ENCODE measurements at regions not wholly inside any gene's neighbourhood (a gene's known extent, or its start where the extent isn't known, plus 50 kb on each side); places are given as distances from the start of the nearest gene placed in this dataset.

DNA sequence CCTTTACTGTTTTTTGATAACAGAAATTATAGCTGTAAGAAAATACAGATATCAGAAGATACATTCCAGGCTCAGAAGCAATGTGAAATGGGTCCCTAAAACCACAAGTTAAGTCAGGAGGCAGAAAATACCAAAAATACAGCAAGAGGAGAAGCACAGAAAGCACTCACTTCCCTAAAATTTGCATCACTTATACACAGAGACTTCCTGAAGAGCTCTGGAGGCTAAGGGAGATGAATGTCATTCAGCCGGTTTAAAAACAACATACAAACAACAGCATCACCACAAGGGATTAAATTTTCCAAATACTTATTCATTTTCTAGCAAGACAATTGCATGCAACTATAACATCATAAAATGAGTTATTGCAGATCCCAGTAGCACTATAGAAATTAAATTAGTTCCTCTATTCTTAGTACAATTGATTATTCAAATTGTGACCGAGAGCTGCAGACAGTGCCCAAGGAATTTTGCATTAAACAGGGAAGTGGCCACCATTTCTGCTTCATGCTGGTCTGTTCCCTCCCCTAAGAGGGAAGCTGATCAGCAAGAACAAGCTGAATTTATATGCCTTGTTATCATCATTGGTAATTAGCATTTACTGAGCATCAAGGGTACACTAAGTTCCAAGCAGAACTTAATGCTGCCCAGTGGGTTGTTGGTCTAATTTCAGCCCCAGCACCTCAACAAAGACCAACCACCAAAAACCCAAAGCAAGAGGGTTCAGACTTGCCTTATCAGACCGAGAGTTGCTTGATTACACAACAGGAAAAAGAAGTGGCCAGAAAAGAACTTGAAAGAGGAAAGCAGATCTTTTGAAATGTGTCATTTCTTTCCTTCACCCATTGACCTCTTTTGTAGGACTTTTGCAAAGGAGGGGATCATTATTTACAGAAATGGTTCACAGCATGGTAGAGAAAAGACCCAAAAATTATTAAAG is 140.7 kb downstream of the KCTD12 start:
- no peak for ATAC-seq
- DNase-seq = no peak

DNA sequence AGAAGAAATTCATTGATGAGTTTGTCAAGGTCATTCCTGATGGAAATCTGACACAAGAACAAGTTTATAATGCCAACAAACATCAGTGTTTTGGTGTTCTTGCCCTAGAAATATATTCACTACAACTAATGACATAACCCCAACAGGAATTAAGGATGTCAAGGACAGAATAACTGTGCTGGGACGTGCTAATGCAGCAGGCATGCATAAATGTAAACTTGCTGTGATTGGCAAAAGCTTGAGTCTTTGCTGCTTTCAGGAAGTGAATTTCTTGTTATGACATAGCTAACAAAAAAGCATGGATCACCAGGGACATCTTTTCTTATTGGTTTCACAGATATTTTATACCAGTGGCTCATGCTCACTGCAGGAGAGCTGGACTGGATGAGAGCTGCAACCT is 144.6 kb downstream of the KCTD12 start:
- ATAC-seq (no peak), DNase-seq (no peak)

DNA sequence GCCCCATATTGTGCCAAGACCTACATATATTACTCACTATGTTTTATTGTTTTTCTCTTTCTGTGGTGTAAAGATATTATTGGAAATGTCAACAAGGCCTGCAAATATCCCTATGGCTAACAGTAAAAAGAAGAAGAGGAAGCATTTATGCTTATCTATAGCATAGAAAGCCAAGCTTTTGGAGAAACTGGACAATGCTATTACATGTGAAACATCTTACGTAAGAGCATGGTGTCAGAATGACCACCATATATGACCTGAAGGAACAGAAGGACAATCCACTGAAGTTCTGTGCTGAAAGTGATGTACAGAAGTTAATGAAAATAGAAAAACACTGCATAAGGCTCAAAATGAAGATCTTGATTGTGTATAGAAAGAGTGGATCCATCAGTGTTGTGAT is 145.2 kb downstream of the KCTD12 start:
- ATAC-seq (no peak), DNase-seq (no peak)

DNA sequence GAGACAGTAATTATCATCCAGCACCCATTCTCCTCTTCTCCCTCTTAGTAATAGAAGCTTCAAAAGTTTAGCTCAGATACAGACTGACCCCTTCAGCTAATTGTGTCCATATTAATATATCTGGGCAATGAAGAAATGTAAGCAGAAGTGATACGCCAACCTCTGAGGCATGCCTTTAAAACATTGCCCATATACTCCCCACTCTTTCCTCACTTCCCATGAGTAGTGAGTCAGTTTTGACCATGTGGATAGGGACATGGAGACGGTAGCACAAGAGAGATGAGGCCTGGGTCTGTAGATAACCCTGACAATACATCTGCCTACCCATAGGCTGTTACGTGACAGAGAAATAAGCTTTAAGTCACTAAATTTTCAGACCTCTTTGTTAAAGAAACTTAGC is 147.6 kb downstream of the KCTD12 start:
- DNase-seq = no peak
- ATAC-seq = no peak

DNA sequence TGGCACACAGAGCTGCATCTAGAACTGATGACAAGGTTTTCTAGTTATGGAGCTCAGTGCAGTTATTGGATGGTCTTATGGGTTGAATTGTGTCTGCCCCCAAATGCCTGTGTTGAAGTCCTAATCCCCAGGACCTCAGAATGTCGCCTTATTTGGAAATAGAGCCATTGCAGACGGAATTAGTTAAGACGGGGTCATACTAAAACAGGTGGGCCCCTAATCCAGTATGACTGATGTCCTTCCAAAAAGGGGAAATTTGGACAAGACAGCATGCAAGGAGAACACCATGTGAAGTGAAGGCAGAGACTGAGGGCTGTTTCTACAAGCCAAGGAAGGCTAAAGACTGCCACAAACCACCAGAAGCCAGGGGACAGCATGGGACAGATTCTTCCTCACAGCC is 148.7 kb downstream of the KCTD12 start:
- DNase-seq (no peak), ATAC-seq (no peak)

DNA sequence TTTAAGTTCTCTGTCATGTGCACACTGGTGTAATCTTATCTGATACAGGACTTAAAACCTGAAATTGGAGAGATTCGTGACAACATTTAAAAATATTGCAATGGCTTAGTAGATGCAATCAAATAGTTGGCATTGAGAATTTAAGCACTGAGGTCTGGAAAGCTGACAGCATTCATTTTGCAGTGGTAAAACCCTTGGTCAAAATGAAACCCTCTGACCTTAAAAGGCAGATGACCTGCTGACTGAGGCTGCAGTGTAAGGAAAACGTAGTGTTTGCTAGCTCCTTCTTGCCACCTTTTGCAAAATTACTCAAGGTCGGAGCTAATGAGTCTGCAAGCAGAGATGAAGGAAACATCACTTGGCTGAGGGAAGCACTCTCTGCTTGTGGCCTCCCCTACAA is 150.6 kb downstream of the KCTD12 start:
- ATAC-seq (no peak), DNase-seq (no peak)

DNA sequence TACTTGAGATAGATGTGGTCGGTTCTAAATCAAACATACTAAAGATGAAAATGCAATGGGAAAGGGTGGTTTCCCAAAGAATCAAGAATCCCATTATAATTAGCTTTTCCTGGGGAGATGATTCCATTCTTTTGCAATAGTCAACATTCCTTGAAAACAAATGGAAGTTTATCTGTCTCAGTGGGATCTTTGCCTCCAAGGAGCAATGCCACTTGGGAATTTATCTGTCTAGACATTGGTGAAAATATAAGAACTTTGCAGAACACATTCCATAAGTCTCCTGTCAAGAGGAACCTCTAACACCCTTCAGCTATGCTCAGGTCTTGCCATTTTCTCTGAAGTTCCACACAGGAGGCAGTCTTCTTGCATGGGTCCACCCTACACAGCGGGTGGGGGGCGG is 152.5 kb downstream of the KCTD12 start:
- DNase-seq (no peak), ATAC-seq (no peak)

DNA sequence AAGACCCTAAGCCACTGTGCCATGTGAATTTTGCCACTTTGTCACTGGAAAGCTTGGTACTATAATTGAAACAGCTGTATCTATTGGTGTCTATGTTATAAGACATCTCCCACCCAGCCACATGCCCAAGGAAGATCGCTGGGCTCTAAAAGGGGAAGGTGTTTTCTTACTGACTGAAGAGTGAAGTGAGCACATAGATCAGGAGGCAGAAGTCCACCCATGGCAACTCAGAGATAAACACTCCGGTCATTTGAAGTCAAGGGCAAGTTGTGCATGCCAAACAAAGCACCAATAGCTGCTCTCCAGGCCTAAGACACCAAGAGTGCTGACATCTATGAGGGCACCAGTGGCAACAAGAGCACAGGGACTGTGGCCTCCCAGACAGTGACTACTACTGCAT is 153.8 kb downstream of the KCTD12 start:
- DNase-seq = no peak
- ATAC-seq = no peak

DNA sequence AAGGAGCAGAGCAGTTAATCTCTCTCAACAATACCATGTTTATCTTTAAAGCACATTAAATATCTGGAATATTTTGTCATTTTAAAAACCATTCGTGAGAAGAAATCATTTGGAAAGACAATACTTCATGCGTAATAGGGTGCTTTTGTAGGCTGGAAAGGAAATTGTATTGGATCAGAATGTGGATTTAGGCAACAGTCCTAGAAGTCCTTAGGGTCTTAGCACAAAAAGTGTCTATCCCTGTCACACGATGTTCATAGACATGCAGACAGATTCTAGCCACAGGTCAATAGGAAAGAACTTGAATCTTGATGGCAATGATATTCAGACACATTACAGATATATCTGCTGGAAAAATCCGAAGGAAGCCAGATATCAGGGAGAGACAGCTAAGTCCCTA is 156.0 kb downstream of the KCTD12 start:
- ATAC-seq (no peak), DNase-seq (no peak)

DNA sequence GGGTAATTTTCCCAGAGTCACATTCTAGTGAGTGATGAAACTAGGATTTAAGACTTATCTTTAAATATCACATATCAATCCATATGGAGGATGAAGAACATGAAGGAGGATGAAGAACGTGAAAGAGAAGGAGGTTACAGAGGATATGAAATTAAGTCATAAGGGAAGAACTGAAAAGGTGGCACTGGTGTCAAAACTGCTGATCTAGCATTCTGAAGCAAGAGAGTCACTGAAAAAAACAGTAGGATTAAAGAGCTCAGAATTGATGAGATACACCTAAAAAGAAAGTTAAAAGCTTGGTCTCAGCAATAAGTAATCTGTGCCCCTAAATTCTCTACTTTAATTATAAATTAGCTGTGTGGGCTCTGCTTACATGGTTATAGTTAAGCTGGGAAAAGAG is 156.5 kb downstream of the KCTD12 start:
- ATAC-seq (no peak), DNase-seq (no peak)

DNA sequence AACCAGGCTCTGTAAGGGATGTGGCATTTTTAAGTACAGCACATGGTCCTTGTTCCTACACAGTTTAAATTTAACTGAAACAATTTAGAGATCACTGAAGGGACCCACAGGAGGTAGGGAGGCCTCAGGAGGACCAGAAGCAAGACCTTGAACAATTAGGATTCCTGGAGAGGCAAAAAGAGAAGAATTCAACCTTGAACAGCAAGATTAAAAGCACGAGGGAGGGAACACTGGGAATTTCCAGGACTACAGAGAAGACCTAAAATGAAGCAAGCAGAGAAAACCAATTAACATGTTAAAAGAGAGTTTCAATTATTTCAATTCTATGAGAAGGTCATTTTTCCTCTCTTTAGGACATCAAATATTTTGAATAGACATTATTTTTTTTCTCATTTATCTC is 160.3 kb downstream of the KCTD12 start:
- DNase-seq (no peak), ATAC-seq (no peak)

DNA sequence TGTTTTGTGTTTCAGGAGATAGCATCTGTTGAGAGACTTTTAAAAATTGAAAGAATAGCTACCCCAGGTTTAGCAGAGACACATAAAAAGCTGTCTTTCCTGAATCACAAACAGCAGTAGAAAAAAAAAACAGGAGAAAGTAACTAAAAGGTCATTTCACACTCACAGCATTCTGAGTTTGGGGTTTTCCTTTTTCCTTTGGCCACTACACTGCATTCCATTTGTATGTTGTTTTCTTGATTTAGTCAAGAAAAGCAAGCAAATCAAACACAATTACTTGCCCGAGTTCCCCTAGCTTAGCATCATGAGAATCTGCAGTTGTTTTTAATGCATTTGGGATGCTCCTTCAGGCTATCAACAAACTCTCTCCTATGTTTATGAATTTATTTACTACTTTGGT is 161.0 kb downstream of the KCTD12 start:
- ATAC-seq (no peak), DNase-seq (no peak)

DNA sequence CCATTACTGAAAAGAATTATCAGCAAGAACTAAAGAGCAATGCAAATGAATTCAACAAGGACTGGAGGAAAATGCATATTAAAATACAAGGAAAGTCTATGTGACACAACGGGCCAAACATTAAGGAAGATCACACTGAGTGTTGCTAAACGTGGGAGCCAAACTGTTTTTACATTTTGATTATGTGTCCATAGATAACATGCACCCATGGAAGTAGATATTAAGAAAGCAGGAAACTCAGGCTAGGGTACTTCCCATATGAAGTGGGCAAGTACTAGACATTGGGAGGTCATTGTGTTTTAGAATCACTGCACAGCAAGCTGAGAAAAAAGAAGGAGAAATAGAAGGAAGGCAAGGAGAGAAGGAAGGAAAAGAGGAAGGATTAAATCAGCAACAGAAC is 161.8 kb downstream of the KCTD12 start:
- DNase-seq (no peak), ATAC-seq (no peak)

DNA sequence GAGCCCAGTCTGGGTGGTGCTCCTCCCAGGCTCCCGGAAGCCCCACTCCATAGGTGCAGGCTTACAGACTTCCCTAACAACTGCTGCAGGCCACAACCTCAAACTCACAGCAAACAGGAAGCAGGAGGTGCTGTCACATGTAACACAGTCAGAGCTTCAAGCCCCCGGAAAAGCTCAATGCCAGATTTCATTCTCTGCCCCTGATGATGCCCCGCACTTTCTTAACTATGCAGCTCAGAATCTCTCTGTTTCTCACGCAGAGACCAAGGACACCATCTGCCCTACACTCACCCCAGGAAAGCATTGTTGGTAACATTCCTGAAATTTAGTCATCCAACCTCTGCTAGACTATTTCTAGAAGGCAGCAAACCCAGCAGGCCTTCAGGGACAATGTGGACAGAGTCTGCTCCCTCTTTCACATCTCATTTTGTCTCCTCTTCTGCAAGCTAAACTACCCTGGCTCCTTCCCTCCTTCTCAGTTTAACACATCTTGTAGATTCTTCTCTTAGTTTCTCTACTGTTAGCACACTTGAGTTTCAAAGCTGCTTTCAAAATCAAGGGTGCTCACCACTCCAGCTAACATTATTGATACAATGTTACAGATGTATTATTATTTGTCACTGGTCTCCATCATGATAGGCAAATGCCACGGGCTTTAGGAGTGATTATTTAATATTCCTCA is 162.5 kb downstream of the KCTD12 start:
- peak; percentile 52 for ATAC-seq

DNA sequence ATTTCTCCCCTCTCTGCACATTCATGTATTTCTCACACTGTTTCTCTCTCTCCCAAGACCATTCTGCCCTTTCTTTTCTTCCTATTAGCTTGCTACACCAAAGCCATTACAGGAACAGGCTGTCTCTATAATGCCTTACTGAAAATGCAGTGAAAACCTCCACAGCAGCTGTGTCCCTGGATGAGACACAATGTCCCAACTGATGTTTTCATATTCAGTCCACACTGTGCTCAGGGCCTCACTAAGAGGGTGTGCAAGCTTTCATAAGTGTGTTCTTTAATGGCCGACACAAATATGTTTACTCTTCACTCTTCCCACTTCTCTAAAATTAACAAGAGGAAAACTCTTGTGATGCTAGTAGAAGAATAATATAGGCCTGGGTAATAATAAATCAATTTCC is 163.4 kb downstream of the KCTD12 start:
- ATAC-seq = no peak
- DNase-seq = no peak

More for the DNA sequence above, 162.5 kb downstream of the KCTD12 start:
- DNase-seq = peak; percentile 6

DNA sequence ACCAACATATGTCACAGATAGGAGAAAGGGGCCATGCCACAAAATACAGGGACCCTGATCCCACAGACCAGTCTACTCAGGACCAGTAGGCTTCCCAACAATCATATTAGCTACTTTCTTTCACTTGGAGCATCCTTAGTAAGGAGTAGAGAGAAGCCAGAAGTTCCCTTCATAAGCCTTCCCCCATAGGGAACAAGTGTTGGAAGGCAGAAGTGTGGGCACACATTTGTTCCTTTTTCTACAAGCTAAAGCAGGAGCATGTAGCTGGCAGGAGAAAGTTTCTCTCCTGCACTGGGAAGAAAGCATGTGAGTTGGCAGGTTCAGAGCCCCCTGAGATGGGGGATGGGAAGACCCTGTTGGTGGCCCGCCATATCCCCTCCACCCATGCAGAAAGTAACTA is 165.4 kb downstream of the KCTD12 start:
- ATAC-seq = no peak
- no peak for DNase-seq

DNA sequence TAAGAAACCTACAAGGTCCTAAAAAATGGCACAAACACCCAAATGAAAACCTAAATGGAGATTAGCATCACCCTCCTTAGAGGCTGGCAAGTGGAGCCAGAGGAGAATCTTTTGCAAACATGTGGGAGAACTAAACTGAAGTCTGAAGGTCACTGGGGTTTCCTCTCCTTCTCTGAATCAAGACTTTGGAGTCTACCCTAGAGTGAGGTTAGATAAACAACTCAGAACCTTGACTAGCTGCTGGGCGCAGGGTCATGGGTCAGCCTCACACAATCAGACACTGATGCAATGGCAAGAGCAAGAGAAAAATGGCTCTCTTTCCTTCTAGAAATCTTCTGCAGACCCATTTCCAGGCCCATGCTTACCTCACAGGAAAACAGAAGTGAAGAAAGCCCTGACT is 165.8 kb downstream of the KCTD12 start:
- ATAC-seq (no peak), DNase-seq (no peak)

DNA sequence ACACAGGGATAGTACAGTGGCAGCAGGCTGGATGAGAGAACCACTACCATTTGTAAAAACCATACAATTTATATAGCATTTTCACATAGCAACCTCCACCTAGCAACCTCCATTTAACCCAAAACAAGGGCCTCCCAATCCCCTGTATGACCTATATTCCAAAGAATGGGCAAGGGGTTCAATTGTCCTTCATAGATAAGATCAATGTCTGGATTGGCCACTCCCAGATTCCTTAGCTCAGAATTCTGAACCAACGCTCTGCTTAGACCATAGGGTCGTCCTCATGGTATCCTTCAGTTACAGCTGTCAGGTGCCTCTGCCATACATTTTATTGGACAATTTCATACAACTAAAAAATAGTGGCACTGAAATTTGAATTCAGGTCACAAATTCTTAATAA is 166.2 kb downstream of the KCTD12 start:
- DNase-seq (no peak), ATAC-seq (no peak)

DNA sequence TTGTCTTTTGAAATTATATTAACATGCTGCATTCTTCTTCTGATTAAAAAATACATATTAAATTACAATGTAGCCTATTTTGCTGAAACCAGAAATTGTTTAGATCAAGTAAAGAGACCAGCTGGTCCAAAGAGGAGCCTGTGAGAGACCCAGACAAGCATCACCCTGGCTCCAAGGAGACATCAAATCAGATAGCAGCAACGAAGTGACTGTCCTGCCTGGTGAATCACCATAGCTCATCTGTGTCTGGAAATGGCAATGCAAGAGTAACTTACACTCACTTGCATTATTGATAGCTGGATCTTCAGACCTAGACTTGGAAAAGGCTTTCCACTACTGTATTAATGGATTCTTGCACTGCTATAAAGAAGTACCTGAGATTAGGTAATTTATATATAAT is 169.1 kb downstream of the KCTD12 start:
- no peak for ATAC-seq
- DNase-seq = no peak

DNA sequence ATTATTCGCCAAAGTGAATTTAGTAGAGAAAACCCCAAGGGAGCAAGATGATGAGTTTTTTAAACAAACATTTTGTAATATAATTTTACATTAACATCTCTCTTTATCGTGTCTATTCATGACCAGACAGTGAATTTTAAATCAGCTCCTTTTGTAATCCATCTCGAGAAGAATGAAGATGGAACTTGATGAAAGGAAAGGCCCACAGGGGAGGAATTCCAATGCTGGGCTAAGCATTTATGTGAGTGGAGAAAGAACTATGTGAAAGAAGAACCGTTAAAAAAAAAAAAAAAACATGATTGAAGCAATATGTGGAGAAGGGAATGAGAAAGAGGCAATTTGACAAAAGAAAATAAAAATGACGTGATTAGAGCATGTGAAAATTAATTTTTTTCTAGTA is 170.6 kb downstream of the KCTD12 start:
- ATAC-seq (no peak), DNase-seq (no peak)

DNA sequence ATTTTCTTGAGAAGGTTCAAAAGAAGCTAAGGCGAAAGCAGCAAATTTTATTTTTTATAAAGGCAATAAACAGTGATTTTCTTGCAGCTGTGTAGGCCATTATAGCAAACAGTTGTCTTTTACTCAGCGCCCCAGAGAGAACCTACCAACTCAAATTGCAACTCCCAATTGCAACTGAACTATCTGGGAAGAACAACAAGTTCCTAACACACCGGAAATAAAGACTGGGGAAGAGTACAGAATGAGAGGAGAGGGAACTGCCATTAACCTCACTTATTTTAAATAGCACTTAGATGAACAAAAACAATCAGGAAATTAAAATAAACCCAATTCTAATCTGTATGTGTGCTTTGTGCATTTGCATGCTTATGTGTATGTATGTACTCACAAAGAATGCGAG is 171.1 kb downstream of the KCTD12 start:
- ATAC-seq (no peak), DNase-seq (no peak)

DNA sequence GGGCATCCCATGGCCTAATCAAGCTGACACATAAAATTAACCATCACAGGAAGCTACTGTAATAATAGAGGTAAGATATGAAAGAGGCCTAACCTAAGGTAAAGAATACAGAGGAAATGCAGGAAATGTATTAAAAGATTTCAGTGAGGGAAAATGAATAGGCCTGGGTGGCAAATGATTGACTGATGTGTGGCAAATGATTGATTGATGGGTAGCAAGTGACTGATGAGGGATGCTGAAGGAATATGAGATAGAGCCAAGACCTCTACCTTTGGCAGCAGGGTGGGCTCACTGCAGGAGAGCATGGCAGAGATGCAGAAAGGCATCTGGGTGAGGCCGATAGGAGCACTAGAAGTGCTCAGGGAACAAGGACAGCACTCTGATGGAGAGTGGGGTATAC is 172.9 kb downstream of the KCTD12 start:
- ATAC-seq (no peak), DNase-seq (no peak)

DNA sequence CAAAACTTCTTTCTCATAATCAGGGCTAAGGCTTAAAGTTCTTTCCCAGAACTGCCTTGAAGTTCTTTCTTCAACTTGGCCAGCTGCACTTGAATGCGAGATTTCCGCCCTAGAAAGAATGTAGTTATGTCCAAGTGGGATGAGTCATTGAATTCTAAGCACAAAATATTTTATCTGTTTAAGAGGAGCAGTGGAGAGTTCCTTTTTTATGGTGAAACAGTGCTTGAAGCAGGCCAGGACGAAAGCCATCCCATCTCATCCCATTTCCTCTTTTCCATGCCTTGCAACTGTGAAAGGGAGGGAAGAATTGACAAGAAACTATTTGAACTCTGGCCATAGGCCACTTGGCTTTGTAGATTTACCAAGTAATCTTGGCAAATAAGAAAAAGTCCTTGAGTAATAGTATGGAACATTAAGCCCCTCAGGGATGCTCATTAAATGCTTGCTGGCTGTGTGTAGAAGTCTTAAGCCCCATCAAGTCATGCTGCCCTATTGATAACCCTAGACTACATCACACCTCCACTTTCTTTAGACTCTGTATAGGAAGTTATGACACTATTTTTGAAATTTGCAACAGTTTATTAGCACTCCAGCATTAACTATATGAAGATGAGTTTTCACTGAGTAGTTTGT is 174.5 kb downstream of the KCTD12 start:
- ATAC-seq = no peak
- no peak for DNase-seq

All from stimulated activated naive CD8-positive, alpha-beta T cell treated with anti-CD3 and anti-CD28 coated beads, Interleukin-15, Interleukin-2, amounts not matched to agents 100 U/mL and 50 U/mL, for 24 hours (primary cell).